Limb (tissue), 2 donors: ENCODE measurements at regions not wholly inside any gene's neighbourhood (a gene's known extent, or its start where the extent isn't known, plus 50 kb on each side); places are given as distances from the start of the nearest gene placed in this dataset.
"Not testable (repeated sequence)": the region's sequence is repeated elsewhere in the genome, so short reads cannot be mapped to it uniquely, and the experiment has no call there.

Experiments used
- DNase-seq, 2 donors: peaks; one replicate each; pipeline ENCODE4 v3.0.0-alpha.2; 2016; ENCODE audit errors: extremely low spot score in 2 of 2

- no peak for DNase-seq
Observed at GRCh38 chr2:16907645-16908282, 242.1 kb upstream of the CYRIA start.

- DNase-seq: not testable (repeated sequence)
Observed at GRCh38 chr2:16905325-16905724, 239.7 kb upstream of the CYRIA start.

- no peak for DNase-seq
Observed at GRCh38 chr2:16900405-16901025, 234.9 kb upstream of the CYRIA start.

DNA sequence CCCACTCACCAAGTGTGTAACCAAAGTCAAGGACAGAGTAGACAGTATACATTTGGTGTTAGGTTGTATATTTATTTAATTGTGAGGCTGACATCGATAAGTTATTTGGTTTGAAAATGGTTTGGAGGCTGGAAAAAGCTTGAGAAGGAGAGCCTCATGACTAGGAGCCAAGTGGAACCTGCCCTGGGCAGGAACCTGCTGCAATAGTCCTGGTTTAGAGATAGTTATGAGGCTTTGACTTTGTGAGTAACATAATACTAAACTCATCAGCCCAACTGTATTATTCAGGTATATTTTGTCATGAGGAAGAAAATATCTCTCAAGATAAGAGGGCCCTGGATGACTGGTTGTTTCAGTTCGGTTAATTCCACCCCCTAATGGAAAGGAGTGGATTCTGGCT is 234.3 kb upstream of the CYRIA start:
- no peak for DNase-seq

- DNase-seq: no peak
Observed at GRCh38 chr2:16890081-16890480, 224.4 kb upstream of the CYRIA start.

DNA sequence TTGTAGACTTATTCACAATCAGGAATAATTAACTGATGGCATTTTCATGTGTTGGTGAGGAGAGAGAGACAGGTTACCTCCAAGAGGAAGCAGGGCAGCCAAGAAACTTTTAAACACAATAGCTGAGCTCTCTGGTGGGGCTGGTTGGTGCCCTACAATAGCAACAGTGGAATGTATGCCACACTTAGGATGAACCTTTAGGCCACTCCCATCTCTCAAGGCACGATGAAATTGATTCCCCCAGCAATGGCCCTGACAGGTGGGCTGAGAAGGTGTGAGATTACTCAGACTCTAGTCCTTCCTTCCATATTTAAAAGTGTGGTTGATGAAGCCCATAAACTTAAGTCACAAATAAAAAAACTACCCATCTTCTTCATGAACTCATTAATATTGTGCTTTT is 219.4 kb upstream of the CYRIA start:
- no peak for DNase-seq

- DNase-seq: no peak
Observed at GRCh38 chr2:16882706-16883105, 217.1 kb upstream of the CYRIA start.

GRCh38 chr2:16881122-16881521 is 215.5 kb upstream of the CYRIA start:
- DNase-seq: no peak

- DNase-seq: no peak
Observed at GRCh38 chr2:16871411-16871810, 205.8 kb upstream of the CYRIA start.

DNA sequence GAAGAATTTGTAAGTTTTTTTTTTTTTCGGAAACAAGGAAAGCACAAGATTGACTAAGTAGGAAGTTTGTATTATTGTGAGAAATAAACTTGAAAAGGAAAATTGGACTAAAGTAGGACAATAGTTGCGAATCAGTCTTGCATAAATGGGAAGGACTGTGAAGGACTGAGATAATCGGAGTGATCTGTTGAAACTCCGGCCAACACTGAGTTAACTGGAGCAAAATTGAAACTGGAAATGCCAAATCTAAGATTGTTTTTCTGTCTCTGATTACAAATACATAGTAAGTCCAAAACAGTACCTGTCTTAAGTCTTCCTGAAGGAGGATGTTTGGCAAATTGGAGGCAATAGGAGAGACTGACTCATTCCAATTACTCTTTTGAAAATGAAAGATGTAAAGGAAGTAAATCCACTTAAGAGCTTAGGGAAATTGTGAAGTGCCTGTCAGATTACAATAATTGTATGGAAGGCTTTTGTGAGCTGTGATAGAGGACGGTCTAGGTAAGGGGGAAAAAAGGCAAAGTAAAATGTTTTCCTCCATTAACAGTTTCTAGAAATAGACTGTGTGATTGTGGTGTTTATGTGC is 204.9 kb upstream of the CYRIA start:
- no peak for DNase-seq

DNA sequence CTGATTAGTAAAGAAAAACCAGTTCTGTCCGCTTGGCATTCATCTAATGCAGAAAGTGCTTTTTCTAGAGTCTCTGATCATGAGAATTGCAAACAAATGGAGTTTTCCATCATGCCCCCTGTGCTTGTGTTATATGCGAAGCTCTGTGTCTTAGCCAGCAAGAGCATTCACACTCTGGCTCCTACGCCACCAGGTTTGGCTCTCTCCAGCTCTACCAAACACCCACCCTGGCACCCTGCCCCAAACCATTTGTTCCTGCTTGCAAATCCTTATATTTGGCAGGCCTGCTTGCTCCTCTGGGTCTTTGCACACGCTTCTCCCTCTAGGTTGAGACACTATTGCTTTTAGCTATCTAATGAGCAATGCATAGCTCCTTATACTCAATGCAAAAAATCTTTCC is 204.1 kb upstream of the CYRIA start:
- DNase-seq: no peak

DNA sequence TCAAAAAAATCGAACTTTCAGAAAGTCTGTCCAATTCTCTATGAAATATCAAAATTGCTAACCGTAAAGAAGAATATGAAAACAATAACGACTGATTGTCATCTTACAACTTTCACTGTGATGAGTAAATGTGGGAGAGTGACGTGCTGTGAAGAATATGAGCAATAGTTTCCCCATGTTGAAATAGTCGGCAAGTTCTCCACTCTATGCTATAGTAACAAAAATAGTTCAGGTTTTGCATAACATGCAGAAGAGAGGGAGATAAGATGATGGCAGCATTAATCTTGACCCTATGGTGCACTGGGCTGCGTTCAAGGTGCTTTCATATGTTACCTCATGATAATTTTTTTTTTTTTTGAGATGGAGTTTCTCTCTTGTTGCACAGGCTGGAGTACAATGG is 196.8 kb upstream of the CYRIA start:
- DNase-seq: no peak

DNA sequence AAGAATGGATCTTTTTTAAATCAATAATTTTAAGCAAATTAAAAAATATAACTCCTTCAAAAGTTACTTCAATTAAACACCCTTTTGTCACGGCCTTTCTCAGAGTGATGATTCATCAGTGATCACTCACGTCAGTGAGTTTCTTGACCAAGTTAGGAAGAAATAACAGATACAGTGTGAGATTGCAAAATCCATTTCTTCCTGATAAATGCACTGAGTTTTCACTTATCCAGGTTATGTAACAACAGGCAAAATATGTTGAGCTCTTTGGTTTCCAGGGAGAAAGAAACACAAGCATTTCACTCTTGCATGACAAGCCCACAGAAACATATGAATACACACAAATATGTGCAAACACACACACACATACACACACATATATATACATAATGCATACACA is 195.9 kb upstream of the CYRIA start:
- no peak for DNase-seq

DNA sequence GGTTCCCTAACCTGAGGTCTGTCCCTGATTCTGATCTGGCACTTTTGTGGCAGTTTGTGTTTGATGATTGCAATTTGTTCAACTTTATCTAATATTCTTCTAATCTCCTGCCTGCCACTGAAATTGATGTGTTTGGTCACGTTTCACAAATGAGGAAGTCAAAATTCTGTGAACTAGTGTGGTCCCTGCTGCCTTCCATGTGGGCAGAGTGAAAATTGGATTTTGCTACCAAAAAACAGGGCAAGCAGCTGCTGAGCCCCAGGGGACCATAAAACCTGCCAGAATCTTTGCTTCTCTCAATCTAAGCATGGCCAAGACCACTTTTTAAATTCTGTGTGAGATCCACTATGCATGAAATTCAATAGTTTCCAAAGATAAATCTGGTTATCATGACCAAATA is 195.5 kb upstream of the CYRIA start:
- no peak for DNase-seq

DNA sequence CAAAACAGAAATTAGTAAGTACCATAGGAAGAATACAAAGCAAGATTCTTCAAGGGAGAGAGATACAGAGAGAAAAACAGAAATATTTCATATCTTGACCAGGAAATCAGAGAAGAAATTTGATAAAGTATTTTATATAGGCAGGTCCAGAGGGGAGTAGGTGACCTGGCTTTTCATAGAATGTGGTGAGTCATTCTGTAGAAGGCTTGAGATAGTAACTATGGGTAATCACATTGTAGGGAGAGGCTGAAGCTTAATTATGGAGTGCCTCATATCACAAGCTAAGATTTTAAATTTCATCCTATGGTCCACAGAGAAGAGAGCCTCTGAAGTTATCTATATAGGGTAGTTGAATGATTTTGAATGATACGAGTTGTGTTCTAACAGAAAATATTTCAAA is 195.0 kb upstream of the CYRIA start:
- no peak for DNase-seq

- no peak for DNase-seq
Observed at GRCh38 chr2:16855183-16855582, 189.5 kb upstream of the CYRIA start.

GRCh38 chr2:16853088-16853487 is 187.5 kb upstream of the CYRIA start:
- DNase-seq: no peak

DNA sequence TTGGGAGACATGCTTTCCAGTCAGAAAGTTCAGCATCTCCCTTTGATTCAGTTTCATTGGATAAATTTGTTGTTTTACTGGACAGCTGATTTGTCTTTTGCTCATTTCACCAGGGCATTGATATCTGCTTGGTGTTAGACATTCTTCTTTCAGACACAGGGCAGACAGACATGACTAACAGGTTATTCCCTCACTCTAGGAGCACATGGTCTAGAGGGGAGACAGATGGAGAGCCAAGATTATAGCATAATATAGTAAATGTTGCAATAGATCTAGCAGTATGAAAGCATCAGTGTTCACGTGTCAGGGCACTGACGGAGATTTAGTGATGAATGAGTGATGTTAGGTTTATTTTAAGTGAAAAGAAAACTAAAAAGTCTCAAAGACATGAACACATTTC is 187.0 kb upstream of the CYRIA start:
- DNase-seq: no peak

GRCh38 chr2:16851126-16851525 is 185.5 kb upstream of the CYRIA start:
- no peak for DNase-seq

GRCh38 chr2:16840496-16841172 is 175.0 kb upstream of the CYRIA start:
- DNase-seq: no peak

GRCh38 chr2:16832910-16833309 is 167.3 kb upstream of the CYRIA start:
- no peak for DNase-seq

- DNase-seq: no peak
Observed at GRCh38 chr2:16828828-16829160, 163.2 kb upstream of the CYRIA start.
